GM12878 (cell line): ENCODE measurements at regions not wholly inside any gene's neighbourhood (a gene's known extent, or its start where the extent isn't known, plus 50 kb on each side); places are given as distances from the start of the nearest gene placed in this dataset.

ENCODE experiments used
- CTCF ChIP-seq, 3 experiments: IDR thresholded peaks in 2 of 3; conservative IDR thresholded peaks in 1 of 3; 2 replicates each; pipeline ENCODE4 v1.5.1; 2011; ENCODE audit warnings: low read depth in 3 of 3, low read length in 3 of 3, mild to moderate bottlenecking in 3 of 3, control low read depth in 2 of 3, moderate library complexity in 2 of 3, inconsistent platforms in 1 of 3, mixed read lengths in 1 of 3; ENCODE audit not compliant: control insufficient read depth in 2 of 3, insufficient read depth in 1 of 3; ENCODE audit errors: extremely low read depth in 1 of 3
- NFXL1 ChIP-seq: fragments of 450-650 bp; IDR thresholded peaks from 2 replicates; pipeline ENCODE4 v1.6.1; 2017; ENCODE audit warnings: antibody characterized with exemption, mild to moderate bottlenecking, borderline replicate concordance
- NKRF ChIP-seq: fragments of 450-650 bp; conservative IDR thresholded peaks from 2 replicates; pipeline ENCODE4 v1.6.1; 2017; ENCODE audit warnings: mild to moderate bottlenecking, moderate library complexity
- NR2F1 ChIP-seq: fragments of 450-650 bp; conservative IDR thresholded peaks from 2 replicates; pipeline ENCODE4 v1.6.1; 2017; ENCODE audit warnings: mild to moderate bottlenecking
- RB1 ChIP-seq: fragments of 450-650 bp; formaldehyde crosslinking; IDR thresholded peaks from 2 replicates; pipeline ENCODE4 v1.6.1; 2017; ENCODE audit warnings: mild to moderate bottlenecking, borderline replicate concordance
- SKIL ChIP-seq: fragments of 450-650 bp; IDR thresholded peaks from 2 replicates; pipeline ENCODE4 v1.6.1; 2017; ENCODE audit warnings: mild to moderate bottlenecking, low read depth, inconsistent platforms; ENCODE audit not compliant: poor library complexity, severe bottlenecking
- SMAD5 ChIP-seq: IDR thresholded peaks from 2 replicates; pipeline ENCODE4 v1.6.1; 2016; ENCODE audit warnings: antibody characterized with exemption, low read depth
- TCF7 ChIP-seq: IDR thresholded peaks from 2 replicates; pipeline ENCODE4 v1.6.1; 2014; ENCODE audit warnings: antibody characterized with exemption, borderline replicate concordance

GRCh38 chr1:232263452-232263851, 366.5 kb downstream of the SIPA1L2 start (continued):
- no peak for TF ChIP-seq CTCF (IDR thresholded peaks at IDR 0.05 in 2 of 3, conservative IDR thresholded peaks at IDR 0.05 in 1 of 3; ENCODE audit: control insufficient read depth in 2 of 3, extremely low read depth in 1 of 3, insufficient read depth in 1 of 3, low read depth in 3 of 3, low read length in 3 of 3)
- TF ChIP-seq TCF7 = no peak
- no peak for TF ChIP-seq NFXL1
- TF ChIP-seq NR2F1 = no peak
- no peak for TF ChIP-seq NKRF
- no peak for TF ChIP-seq SKIL
- TF ChIP-seq SMAD5 = no peak
- TF ChIP-seq RB1 = no peak
- TF ChIP-seq, all 136 proteins: peak for 0
